ENCODE measurements at regions not wholly inside any gene's neighbourhood (a gene's known extent, or its start where the extent isn't known, plus 50 kb on each side); places are given as distances from the start of the nearest gene placed in this dataset.

DNA sequence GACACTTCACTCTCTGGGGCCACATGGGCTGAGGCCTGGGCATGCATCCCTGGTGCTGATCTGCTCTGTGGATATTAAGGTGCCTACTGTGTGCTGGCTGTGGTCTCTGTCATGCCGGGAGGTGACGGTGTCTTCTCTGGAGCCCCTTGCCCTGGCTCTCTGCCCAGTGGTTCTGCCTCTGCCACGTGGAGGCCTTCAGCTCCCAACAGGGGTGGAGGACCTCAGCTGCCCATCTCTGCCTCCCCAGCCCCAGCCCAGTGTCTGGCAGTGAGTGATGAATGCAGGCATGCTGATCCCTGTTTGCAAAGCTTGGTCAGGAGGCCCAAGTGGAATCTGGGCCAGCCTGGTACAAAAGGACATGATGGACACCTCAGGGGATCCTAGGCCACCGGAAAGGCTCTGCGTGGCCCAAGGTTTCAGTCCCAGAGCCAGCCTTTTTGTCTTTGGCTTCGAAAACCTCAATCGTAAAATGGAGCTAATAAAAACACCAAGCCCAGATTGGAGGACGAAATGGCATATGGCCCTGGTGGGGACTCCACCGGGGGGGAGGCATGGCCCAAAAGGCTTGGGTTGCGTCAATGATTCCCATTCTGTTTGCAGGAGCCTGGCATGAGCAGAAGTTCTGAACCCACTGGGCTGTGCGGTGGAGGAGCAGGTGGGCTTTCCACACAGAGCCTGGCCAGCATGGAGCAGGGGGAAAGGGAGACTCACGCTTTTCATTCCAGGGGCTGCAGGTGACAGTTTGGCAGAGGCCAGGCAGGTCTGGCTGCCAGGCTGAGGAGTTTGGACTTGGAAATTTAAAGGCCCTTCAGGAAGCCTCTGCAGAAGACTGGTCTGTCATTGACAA lies 54.7 kb upstream of the KLF13 start:
- H3K4me2 ChIP-seq (ENCODE audit: low read length): no peak overlapping the region
- no peaks in the 10 kb centered on the region for H3K36me3 ChIP-seq (ENCODE audit: insufficient read depth, low read length)
- no peak overlapping the region for H2AFZ ChIP-seq (ENCODE audit: low read length)
- BruUV-seq (replicated peaks): no TSS peak
- H3K79me2 ChIP-seq (ENCODE audit: insufficient read depth, low read depth, low read length): no peaks in the 10 kb centered on the region
- no peaks in the 10 kb centered on the region for H3K9me3 ChIP-seq (ENCODE audit: low read length)
- DNase-seq (ENCODE audit: low spot score): no peak
- no peak overlapping the region for H3K27ac ChIP-seq (ENCODE audit: low read depth, low read length, poor library complexity, severe bottlenecking)
- no peaks in the 10 kb centered on the region for H4K20me1 ChIP-seq (ENCODE audit: insufficient read depth, low read length)
- H3K4me3 ChIP-seq (ENCODE audit: low read depth, low read length, poor library complexity, severe bottlenecking): no peak overlapping the region
- H3K9me2 ChIP-seq (ENCODE audit: insufficient read depth, low read length): no peaks in the 10 kb centered on the region
- TF ChIP-seq, protein P1, sequence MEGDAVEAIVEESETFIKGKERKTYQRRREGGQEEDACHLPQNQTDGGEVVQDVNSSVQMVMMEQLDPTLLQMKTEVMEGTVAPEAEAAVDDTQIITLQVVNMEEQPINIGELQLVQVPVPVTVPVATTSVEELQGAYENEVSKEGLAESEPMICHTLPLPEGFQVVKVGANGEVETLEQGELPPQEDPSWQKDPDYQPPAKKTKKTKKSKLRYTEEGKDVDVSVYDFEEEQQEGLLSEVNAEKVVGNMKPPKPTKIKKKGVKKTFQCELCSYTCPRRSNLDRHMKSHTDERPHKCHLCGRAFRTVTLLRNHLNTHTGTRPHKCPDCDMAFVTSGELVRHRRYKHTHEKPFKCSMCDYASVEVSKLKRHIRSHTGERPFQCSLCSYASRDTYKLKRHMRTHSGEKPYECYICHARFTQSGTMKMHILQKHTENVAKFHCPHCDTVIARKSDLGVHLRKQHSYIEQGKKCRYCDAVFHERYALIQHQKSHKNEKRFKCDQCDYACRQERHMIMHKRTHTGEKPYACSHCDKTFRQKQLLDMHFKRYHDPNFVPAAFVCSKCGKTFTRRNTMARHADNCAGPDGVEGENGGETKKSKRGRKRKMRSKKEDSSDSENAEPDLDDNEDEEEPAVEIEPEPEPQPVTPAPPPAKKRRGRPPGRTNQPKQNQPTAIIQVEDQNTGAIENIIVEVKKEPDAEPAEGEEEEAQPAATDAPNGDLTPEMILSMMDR (conservative IDR thresholded peaks at IDR 0.05; ENCODE audit: low read length): no peak
- no peak for TF ChIP-seq EZH2phosphoT487 (IDR thresholded peaks at IDR 0.05; ENCODE audit: borderline replicate concordance, low read depth, low read length)
- POLR2A ChIA-PET: no interaction called here
- intact Hi-C loops (cut with micrococcal nuclease; ENCODE audit: unreplicated experiment): no loop called here
- CTCF ChIA-PET (ENCODE audit: unreplicated experiment): interaction anchor here (0.6 to 1.2 kb wide), 3 partner anchors 25 to 163 kb away, joined by 3 to 4 read pairs (median 4); no protein-coding TSS in a partner anchor
- peaks cover 72% of the 10 kb centered on the region for H3K4me1 ChIP-seq (ENCODE audit: insufficient read depth, low read length, poor library complexity, severe bottlenecking)

DNA sequence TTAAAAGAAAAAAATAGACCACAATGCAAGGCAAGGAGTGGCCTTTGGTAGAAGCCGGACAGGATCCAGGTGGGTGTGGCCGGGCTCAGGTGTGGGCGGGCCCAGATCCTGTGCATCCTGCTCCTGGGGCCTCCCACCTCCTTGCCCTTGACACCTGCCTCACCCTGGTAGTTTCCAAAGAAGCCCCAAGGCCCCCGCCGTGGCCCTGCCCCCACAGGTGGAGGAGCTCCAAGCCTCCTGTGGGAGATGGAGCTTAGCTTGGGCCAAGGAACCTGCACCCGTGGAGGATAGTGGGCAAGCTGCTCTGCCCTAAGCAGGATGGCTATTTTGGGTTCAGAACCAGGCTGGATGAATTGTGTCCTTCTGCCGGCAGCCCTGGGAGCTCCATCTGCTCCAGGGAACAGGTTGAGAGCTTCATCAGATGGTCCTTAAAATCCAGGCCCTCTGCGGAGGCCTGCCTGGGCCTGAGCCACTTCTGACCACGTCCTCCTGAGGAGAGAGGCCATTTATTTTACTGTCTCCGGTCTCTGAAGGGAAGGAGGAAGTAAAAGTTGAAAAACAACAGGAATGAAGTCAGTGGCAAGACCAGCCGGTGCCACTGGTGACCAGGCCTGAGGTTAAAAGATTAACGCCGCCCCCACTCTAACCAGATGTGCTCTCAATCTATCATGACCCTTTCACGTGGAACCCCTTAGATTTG lies 53.9 kb upstream of the KLF13 start:
- no peak overlapping the region for H3K4me3 ChIP-seq (ENCODE audit: low read depth, low read length, poor library complexity, severe bottlenecking)
- ChIA-PET CTCF (ENCODE audit: unreplicated experiment) (interaction anchor here (0.6 kb wide), 1 partner anchor 24 kb away, joined by 3 read pairs; no protein-coding TSS in a partner anchor), POLR2A (no interaction called here)
- no peaks in the 10 kb centered on the region for H3K9me2 ChIP-seq (ENCODE audit: insufficient read depth, low read length)
- H3K4me1 ChIP-seq (ENCODE audit: insufficient read depth, low read length, poor library complexity, severe bottlenecking): peaks cover 64% of the 10 kb centered on the region
- H4K20me1 ChIP-seq (ENCODE audit: insufficient read depth, low read length): no peaks in the 10 kb centered on the region
- intact Hi-C loops (cut with micrococcal nuclease; ENCODE audit: unreplicated experiment): no loop called here
- peak overlapping the region; percentile 52 for H2AFZ ChIP-seq (ENCODE audit: low read length)
- H3K4me2 ChIP-seq (ENCODE audit: low read length): 0 out of 2 replicates have a peak overlapping the region, but pooled peaks have one; percentile 22
- no TSS peak for BruUV-seq (replicated peaks)
- no peaks in the 10 kb centered on the region for H3K36me3 ChIP-seq (ENCODE audit: insufficient read depth, low read length)
- DNase-seq (ENCODE audit: low spot score): no peak
- H3K79me2 ChIP-seq (ENCODE audit: insufficient read depth, low read depth, low read length): no peaks in the 10 kb centered on the region
- no peak overlapping the region for H3K27ac ChIP-seq (ENCODE audit: low read depth, low read length, poor library complexity, severe bottlenecking)
- TF ChIP-seq, protein P1 (conservative IDR thresholded peaks at IDR 0.05; ENCODE audit: low read length): no peak
- no peak for TF ChIP-seq EZH2phosphoT487 (IDR thresholded peaks at IDR 0.05; ENCODE audit: borderline replicate concordance, low read depth, low read length)
- H3K9me3 ChIP-seq (ENCODE audit: low read length): no peaks in the 10 kb centered on the region

All from OCI-LY7 (cell line).